Left lung (tissue), 4 donors: ENCODE measurements at regions not wholly inside any gene's neighbourhood (a gene's known extent, or its start where the extent isn't known, plus 50 kb on each side); places are given as distances from the start of the nearest gene placed in this dataset.

Experiments used
- ATAC-seq: fragments of 200-7000 bp; cut with Tn5 transposase; one replicate; pipeline ENCODE4 v1.9.1; 2020; ENCODE audit warnings: moderate library complexity
- DNase-seq, 4 donors: peaks; one replicate each; pipeline ENCODE4 v3.0.0-alpha.2; 2013 to 2020
- H3K27ac ChIP-seq, 2 donors: fragments of 200-600 bp; sonication (generic) in 1 of 2; one replicate each; pipeline versions ENCODE4 v1.5.0 to v1.8.0; 2020 to 2021
- H3K27me3 ChIP-seq, 2 donors: fragments of 200-600 bp; sonication (generic) in 1 of 2; one replicate each; pipeline versions ENCODE4 v1.5.0 to v1.8.0; 2020 to 2021
- H3K36me3 ChIP-seq, 2 donors: fragments of 200-600 bp; sonication (generic) in 1 of 2; one replicate each; pipeline versions ENCODE4 v1.5.0 to v1.8.0; 2020 to 2021
- H3K4me1 ChIP-seq, 2 donors: fragments of 200-600 bp; one replicate each; pipeline ENCODE4 v1.8.0; 2021
- H3K4me3 ChIP-seq, 2 donors: fragments of 200-600 bp; sonication (generic) in 1 of 2; one replicate each; pipeline versions ENCODE4 v1.5.0 to v1.8.0; 2020 to 2021; ENCODE audit warnings: mild to moderate bottlenecking in 1 of 2
- H3K9me3 ChIP-seq, 2 donors: fragments of 200-600 bp; sonication (generic) in 1 of 2; one replicate each; pipeline versions ENCODE4 v1.5.0 to v1.8.0; 2020 to 2021
- intact Hi-C, 2 donors: fragments of 100-400 bp; cut with DNase I; formaldehyde crosslinking; loops; one replicate each; pipeline versions ENCODE4 v1.11.2 to v1.14.2; 2022
- TF ChIP-seq, protein P1 (sequence below), 2 donors: fragments of 200-600 bp; sonication (generic) in 1 of 2; IDR thresholded peaks; one replicate each; pipeline versions ENCODE4 v1.5.0 to v1.8.0; 2021; ENCODE audit warnings: antibody characterized with exemption in 2 of 2
- donor health status: DM: no; HTN: yes; CAD: no.
- donor health status: DM: no; HTN: no; CAD: no.

DNA sequence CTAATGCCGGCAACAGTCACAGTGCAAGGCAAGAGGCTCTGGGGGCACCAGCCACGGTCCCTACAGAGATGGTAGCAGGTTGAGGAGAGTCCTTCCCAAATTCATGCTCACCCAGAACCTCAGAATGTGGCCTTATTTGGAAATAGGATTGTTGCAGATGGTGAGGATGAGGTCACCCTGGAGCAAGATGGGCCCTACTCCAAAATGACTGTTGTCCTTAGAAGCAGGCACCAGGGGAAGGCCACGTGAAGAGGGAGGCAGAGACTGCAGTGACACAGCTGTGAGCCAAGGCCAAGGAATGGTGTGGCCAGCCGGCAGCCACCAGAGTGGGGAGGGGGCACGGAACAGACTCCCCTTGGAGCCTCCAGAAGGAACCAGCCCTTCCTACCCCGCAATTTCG is 70.8 kb upstream of the CLDN14 start:
- no peak overlapping the region for H3K27ac ChIP-seq
- H3K4me1 ChIP-seq: no peaks in the 10 kb centered on the region
- H3K9me3 ChIP-seq: no peaks in the 10 kb centered on the region
- TF ChIP-seq, protein P1, sequence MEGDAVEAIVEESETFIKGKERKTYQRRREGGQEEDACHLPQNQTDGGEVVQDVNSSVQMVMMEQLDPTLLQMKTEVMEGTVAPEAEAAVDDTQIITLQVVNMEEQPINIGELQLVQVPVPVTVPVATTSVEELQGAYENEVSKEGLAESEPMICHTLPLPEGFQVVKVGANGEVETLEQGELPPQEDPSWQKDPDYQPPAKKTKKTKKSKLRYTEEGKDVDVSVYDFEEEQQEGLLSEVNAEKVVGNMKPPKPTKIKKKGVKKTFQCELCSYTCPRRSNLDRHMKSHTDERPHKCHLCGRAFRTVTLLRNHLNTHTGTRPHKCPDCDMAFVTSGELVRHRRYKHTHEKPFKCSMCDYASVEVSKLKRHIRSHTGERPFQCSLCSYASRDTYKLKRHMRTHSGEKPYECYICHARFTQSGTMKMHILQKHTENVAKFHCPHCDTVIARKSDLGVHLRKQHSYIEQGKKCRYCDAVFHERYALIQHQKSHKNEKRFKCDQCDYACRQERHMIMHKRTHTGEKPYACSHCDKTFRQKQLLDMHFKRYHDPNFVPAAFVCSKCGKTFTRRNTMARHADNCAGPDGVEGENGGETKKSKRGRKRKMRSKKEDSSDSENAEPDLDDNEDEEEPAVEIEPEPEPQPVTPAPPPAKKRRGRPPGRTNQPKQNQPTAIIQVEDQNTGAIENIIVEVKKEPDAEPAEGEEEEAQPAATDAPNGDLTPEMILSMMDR (IDR thresholded peaks at IDR 0.05): no peak
- ATAC-seq: no peak
- no peaks in the 10 kb centered on the region for H3K36me3 ChIP-seq
- H3K27me3 ChIP-seq: peaks cover 0 to 19% of the 10 kb centered on the region in 2 donors
- H3K4me3 ChIP-seq: no peak overlapping the region
- no peak for DNase-seq
- intact Hi-C loops: no loop called here

DNA sequence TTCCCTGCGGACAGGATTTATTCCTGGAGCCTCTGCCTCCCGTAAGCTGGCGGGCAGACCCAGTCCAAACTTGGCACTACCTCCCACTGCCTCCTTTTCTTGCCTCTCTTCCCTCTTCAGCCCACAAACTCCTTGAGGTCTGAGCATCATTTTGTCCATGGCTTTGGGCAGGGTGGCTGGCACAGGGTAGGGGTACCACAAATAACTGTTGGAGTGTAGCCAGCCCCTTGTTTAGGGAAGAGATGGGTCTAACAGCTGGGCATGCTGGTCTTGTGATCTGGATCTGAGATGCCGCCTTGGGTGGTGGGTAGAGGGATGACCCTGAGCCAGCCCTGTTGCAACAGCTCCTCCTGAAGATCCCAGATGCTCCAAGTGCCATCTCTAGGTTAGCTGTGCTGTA is 71.4 kb upstream of the CLDN14 start:
- no peak for ATAC-seq
- Histone ChIP-seq H3K4me3 (no peak overlapping the region), H3K9me3 (no peaks in the 10 kb centered on the region), H3K27me3 (peaks cover 0 to 19% of the 10 kb centered on the region in 2 donors), H3K36me3 (no peaks in the 10 kb centered on the region), H3K27ac (no peak overlapping the region), H3K4me1 (no peaks in the 10 kb centered on the region)
- DNase-seq: no peak
- intact Hi-C loops: no loop called here
- TF ChIP-seq, protein P1 (IDR thresholded peaks at IDR 0.05): no peak

DNA sequence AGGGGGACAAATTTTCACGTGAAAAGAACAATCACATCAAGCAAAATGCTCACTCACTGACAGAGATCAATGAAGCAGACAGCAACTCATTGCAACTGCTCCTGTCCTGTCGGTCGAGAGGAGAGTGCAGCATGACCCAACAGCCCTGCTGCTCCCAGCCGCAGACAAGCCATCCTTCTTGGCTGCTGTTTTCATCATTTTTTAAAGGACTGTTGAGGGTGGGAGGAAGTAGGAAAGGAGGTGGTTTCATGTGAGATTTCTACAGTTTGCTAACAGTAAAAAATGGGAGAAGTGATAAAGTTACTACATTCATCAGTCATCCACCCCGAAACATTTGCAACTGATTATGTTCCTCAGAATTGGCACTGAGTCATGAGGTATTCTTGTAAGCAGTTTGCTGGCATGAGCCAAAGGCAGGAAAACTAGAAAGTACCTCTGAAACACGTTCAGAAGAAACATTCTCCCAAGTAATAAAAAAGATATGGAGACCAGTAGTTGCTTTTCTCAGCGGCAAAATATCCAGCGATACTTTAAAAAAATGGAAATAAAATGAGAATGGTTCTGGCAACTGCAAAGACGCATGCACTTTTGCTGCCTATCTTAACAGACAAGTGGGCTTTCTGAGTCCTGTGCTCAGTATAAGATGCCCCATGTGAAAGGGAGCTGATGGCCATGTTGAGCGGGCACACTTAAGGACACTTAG is 72.0 kb upstream of the CLDN14 start:
- TF ChIP-seq, protein P1 (IDR thresholded peaks at IDR 0.05): no peak
- Histone ChIP-seq H3K27ac (no peak overlapping the region), H3K9me3 (no peaks in the 10 kb centered on the region), H3K4me3 (no peak overlapping the region), H3K36me3 (no peaks in the 10 kb centered on the region), H3K4me1 (no peaks in the 10 kb centered on the region), H3K27me3 (peaks cover 0 to 14% of the 10 kb centered on the region in 2 donors)
- intact Hi-C loops: no loop called here
- DNase-seq (no peak), ATAC-seq (no peak)

- intact Hi-C loops: no loop called here
- DNase-seq (no peak), ATAC-seq (no peak)
- TF ChIP-seq, protein P1 (IDR thresholded peaks at IDR 0.05): no peak
- no peaks in the 10 kb centered on the region for H3K9me3 ChIP-seq
- no peak overlapping the region for H3K4me3 ChIP-seq
- no peaks in the 10 kb centered on the region for H3K4me1 ChIP-seq
- peaks cover 0 to 9% of the 10 kb centered on the region in 2 donors for H3K27me3 ChIP-seq
- no peak overlapping the region for H3K27ac ChIP-seq
- H3K36me3 ChIP-seq: no peaks in the 10 kb centered on the region
These were observed 72.5 kb upstream of the CLDN14 start for GRCh38 chr21:36552434-36552785.

- Histone ChIP-seq H3K4me3 (no peak overlapping the region), H3K27ac (no peak overlapping the region), H3K27me3 (peaks cover 0 to 5% of the 10 kb centered on the region in 2 donors), H3K4me1 (no peaks in the 10 kb centered on the region), H3K9me3 (no peaks in the 10 kb centered on the region), H3K36me3 (no peaks in the 10 kb centered on the region)
- DNase-seq (no peak), ATAC-seq (no peak)
- intact Hi-C loops: no loop called here
- TF ChIP-seq, protein P1 (IDR thresholded peaks at IDR 0.05): no peak
These were observed 73.5 kb upstream of the CLDN14 start for GRCh38 chr21:36553406-36553805.
